Subcutaneous abdominal adipose tissue (tissue), 5 donors: ENCODE measurements at regions not wholly inside any gene's neighbourhood (a gene's known extent, or its start where the extent isn't known, plus 50 kb on each side); places are given as distances from the start of the nearest gene placed in this dataset.

ENCODE experiments used
- H3K27ac ChIP-seq: one replicate; pipeline ENCODE4 v1.7.0; 2013; ENCODE audit warnings: low read depth, mild to moderate bottlenecking, inconsistent platforms, low read length, moderate library complexity
- H3K27me3 ChIP-seq, 5 donors: one replicate each; pipeline ENCODE4 v1.7.0; 2013; ENCODE audit warnings: low read length in 5 of 5, inconsistent platforms in 1 of 5; ENCODE audit not compliant: control insufficient read depth in 5 of 5, insufficient read depth in 4 of 5
- H3K36me3 ChIP-seq, 5 donors: one replicate each; pipeline ENCODE4 v1.7.0; 2013; ENCODE audit warnings: low read length in 5 of 5; ENCODE audit not compliant: control insufficient read depth in 5 of 5, insufficient read depth in 5 of 5
- H3K4me1 ChIP-seq, 5 donors: one replicate each; pipeline ENCODE4 v1.7.0; 2013; ENCODE audit warnings: low read length in 5 of 5, mild to moderate bottlenecking in 3 of 5, moderate library complexity in 1 of 5; ENCODE audit not compliant: control insufficient read depth in 5 of 5, insufficient read depth in 5 of 5
- H3K4me3 ChIP-seq, 5 donors: one replicate each; pipeline ENCODE4 v1.7.0; 2013; ENCODE audit warnings: low read length in 5 of 5, low read depth in 1 of 5
- H3K9ac ChIP-seq, 5 donors: one replicate each; pipeline ENCODE4 v1.7.0; 2013; ENCODE audit warnings: low read length in 5 of 5, mild to moderate bottlenecking in 4 of 5, moderate library complexity in 3 of 5
- H3K9me3 ChIP-seq, 5 donors: one replicate each; pipeline ENCODE4 v1.7.0; 2013; ENCODE audit warnings: low read length in 5 of 5; ENCODE audit not compliant: control insufficient read depth in 5 of 5
- donor health status: healthy.
- donor health status: healthy.
- donor health status: healthy.
- donor health status: healthy.
- donor health status: healthy.

DNA sequence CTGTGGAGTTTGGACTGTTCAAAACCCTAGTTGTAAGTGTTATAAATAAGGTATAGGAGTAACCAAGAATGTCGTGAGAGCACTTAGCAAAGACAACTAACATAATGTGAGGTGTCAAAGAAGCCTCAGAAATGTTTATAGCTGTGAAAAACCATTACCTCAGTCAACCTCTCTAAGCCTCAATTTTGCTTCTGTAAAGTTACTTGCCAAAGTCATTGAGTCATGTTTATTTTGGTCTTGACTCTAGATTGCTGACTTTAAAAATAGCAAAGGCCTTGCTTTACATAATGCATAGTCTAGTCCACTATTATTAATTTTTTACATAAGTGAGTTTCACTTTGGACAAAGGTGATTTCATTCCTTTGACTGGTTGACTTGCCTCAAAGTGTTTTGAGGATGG, 257.6 kb upstream of the CXXC4 start:
- no peak overlapping the region for H3K27ac ChIP-seq
- peaks cover 0 to 5% (median 0%) of the 10 kb centered on the region in 5 donors for H3K4me1 ChIP-seq
- no peaks in the 10 kb centered on the region for H3K36me3 ChIP-seq
- no peak overlapping the region for H3K4me3 ChIP-seq
- H3K9ac ChIP-seq, result no peak overlapping the region
- H3K9me3 ChIP-seq, result no peaks in the 10 kb centered on the region
- H3K27me3 ChIP-seq, result no peaks in the 10 kb centered on the region

GRCh38 chr4:104756837-104757236, 262.1 kb upstream of the CXXC4 start:
- no peak overlapping the region for H3K9ac ChIP-seq
- H3K27me3 ChIP-seq, result no peaks in the 10 kb centered on the region
- H3K9me3 ChIP-seq, result no peaks in the 10 kb centered on the region
- no peaks in the 10 kb centered on the region for H3K4me1 ChIP-seq
- H3K4me3 ChIP-seq, result no peak overlapping the region
- H3K27ac ChIP-seq, result no peak overlapping the region
- no peaks in the 10 kb centered on the region for H3K36me3 ChIP-seq

DNA sequence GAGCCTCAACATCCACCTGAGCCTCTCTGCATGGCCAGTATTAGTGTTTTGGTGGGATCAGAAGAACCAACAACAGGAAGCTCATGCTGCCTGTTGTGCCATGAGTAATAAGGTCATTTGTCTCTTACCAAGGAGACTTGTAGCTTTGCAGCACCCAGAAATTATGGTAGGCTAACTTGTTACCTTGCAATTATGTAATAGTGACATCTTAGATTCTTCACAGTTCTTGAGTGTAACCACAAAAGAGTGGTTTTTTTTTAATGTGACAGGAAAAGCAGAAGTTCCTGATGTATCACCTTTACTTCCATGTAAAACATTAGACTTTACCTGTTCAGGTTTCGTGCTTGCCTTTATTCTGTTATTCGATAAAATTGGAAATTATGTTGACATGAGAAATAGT, 263.9 kb upstream of the CXXC4 start:
- Histone ChIP-seq H3K4me1 (peaks cover 0 to 11% (median 0%) of the 10 kb centered on the region in 5 donors), H3K9me3 (no peaks in the 10 kb centered on the region), H3K36me3 (no peaks in the 10 kb centered on the region), H3K4me3 (no peak overlapping the region), H3K9ac (no peak overlapping the region), H3K27ac (no peak overlapping the region), H3K27me3 (no peaks in the 10 kb centered on the region)

GRCh38 chr4:104763554-104764222, 269.0 kb upstream of the CXXC4 start:
- Histone ChIP-seq H3K36me3 (no peaks in the 10 kb centered on the region), H3K4me1 (peaks cover 0 to 13% (median 0%) of the 10 kb centered on the region in 5 donors), H3K9me3 (no peaks in the 10 kb centered on the region), H3K4me3 (no peak overlapping the region), H3K9ac (no peak overlapping the region), H3K27me3 (no peaks in the 10 kb centered on the region), H3K27ac (no peak overlapping the region)

DNA sequence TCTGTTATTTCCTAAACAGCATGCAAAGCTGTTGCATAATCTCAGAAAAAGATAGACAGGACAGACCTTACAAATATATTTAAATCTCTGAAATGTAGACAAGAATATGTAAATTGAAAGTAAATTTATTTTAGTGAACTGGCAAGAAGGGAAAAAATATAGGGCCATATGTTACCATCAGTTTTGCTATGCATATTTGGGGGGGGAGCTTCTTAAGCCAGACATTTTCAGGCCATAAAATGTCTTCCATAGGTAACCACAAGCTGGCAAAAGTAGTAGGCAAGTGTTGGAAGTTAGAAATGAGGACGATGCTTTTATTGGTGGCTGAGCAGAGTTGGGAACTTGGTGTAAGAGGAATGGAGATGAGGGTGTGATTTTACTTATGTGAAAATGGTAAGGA, 272.0 kb upstream of the CXXC4 start:
- Histone ChIP-seq H3K27ac (no peak overlapping the region), H3K4me1 (peaks cover 0 to 13% (median 0%) of the 10 kb centered on the region in 5 donors), H3K36me3 (no peaks in the 10 kb centered on the region), H3K9me3 (no peaks in the 10 kb centered on the region), H3K27me3 (no peaks in the 10 kb centered on the region), H3K9ac (no peak overlapping the region), H3K4me3 (no peak overlapping the region)

GRCh38 chr4:104772849-104773248, 278.2 kb upstream of the CXXC4 start:
- Histone ChIP-seq H3K27me3 (no peaks in the 10 kb centered on the region), H3K27ac (no peak overlapping the region), H3K9ac (no peak overlapping the region), H3K4me3 (peak overlapping the region in 1 of 5 donors; percentile 26), H3K4me1 (no peaks in the 10 kb centered on the region), H3K36me3 (no peaks in the 10 kb centered on the region), H3K9me3 (no peaks in the 10 kb centered on the region)

DNA sequence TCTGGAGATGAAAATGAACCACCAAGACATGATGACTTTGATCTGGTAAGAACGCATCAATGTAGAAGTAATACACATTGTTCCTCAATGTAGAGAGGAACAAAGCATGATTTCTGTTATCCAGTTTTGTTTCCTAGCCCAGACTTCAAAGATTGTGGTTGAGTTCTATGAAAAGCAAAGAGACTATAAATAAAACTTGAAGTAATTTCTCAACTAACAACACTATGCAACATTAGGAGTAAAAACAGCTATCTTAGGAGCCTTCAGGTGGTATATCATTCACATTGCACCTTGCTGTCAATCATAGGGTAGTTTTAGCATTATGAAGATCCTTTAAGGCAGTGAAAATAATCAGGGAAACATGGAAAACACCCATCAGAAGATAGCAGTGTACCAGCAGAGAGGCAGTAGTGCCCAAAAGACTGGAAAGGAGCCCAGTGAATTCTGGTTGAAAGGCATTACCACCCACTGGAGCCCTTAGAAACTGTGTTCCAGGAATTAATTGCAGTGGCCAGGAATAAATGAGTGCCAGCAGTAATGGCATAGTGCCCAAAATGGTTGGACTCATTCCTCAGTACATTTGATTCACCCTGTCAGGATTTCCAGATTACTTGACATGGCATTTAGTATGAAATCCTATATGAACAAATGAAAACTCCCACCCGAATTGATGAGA, 300.7 kb upstream of the CXXC4 start:
- no peaks in the 10 kb centered on the region for H3K9me3 ChIP-seq
- H3K4me3 ChIP-seq, result no peak overlapping the region
- no peaks in the 10 kb centered on the region for H3K36me3 ChIP-seq
- H3K27ac ChIP-seq, result no peak overlapping the region
- H3K4me1 ChIP-seq, result peaks cover 0 to 5% (median 0%) of the 10 kb centered on the region in 5 donors
- H3K9ac ChIP-seq, result no peak overlapping the region
- no peaks in the 10 kb centered on the region for H3K27me3 ChIP-seq

- no peaks in the 10 kb centered on the region for H3K36me3 ChIP-seq
- no peak overlapping the region for H3K4me3 ChIP-seq
- H3K27me3 ChIP-seq, result no peaks in the 10 kb centered on the region
- no peaks in the 10 kb centered on the region for H3K4me1 ChIP-seq
- no peak overlapping the region for H3K27ac ChIP-seq
- H3K9me3 ChIP-seq, result peaks cover 0 to 4% (median 0%) of the 10 kb centered on the region in 5 donors
- no peak overlapping the region for H3K9ac ChIP-seq
Measured at GRCh38 chr4:104811727-104812126, 317.0 kb upstream of the CXXC4 start.

DNA sequence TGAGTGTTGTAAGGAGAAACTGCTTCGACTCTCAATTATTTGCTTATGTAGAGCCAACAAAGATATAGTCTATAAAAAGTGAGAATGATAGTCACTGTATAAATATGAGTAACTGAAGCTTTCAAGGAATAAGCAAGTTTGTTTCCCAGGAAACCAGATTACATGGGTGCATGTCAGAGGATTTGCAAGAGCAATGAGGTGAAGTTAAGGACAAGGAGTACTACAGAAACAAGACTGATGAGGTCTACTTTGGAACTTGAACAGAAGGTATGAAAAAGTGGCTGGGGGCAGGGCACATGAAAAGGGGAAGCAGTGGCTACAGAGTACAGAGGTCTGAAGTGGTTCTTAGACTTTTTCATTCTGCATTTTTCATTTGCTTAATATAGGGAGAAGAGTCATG, 321.0 kb upstream of the CXXC4 start:
- Histone ChIP-seq H3K4me3 (no peak overlapping the region), H3K27ac (no peak overlapping the region), H3K4me1 (no peaks in the 10 kb centered on the region), H3K36me3 (no peaks in the 10 kb centered on the region), H3K9ac (no peak overlapping the region), H3K9me3 (peaks cover 0 to 4% (median 0%) of the 10 kb centered on the region in 5 donors), H3K27me3 (no peaks in the 10 kb centered on the region)

GRCh38 chr4:104818579-104818978, 323.9 kb upstream of the CXXC4 start:
- H3K27ac ChIP-seq, result no peak overlapping the region
- no peaks in the 10 kb centered on the region for H3K9me3 ChIP-seq
- H3K36me3 ChIP-seq, result no peaks in the 10 kb centered on the region
- H3K4me1 ChIP-seq, result no peaks in the 10 kb centered on the region
- no peak overlapping the region for H3K4me3 ChIP-seq
- no peak overlapping the region for H3K9ac ChIP-seq
- no peaks in the 10 kb centered on the region for H3K27me3 ChIP-seq
